Testis (tissue), 2 donors: ENCODE measurements at regions not wholly inside any gene's neighbourhood (a gene's known extent, or its start where the extent isn't known, plus 50 kb on each side); places are given as distances from the start of the nearest gene placed in this dataset.

ENCODE experiments used
- POLR2A ChIP-seq: fragments of 450-650 bp; IDR thresholded peaks from one replicate; pipeline ENCODE4 v1.6.1; 2017; ENCODE audit warnings: antibody characterized with exemption, mild to moderate bottlenecking, moderate library complexity
- TF ChIP-seq, protein P1 (sequence below), 3 experiments: fragments of 450-650 bp in 2 of 3; fragments of 200-600 bp in 1 of 3; sonication (generic) in 1 of 3; IDR thresholded peaks; one replicate each; pipeline ENCODE4 v1.5.1; 2016 to 2019; ENCODE audit warnings: antibody characterized with exemption in 3 of 3, mild to moderate bottlenecking in 2 of 3, moderate library complexity in 1 of 3

DNA sequence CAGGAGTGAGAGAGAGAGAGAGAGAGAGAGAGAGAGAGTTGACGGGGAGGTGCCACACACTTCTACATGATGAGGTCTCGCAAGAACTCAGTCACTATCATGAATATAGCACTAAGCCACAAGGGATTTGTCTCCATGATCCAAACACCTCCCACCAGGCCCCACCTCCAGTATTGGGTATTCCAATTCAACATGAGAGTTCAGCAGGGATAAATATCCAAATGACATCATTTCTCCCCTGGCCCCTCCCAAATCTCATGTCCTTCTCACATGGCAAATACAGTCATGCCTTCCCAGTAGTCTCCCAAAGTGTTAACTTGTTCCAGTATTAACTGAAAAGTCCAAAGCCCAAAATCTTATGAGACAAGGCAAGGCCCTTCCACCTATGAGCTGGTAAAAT, 330.7 kb downstream of the CDH26 start:
- TF ChIP-seq, protein P1, sequence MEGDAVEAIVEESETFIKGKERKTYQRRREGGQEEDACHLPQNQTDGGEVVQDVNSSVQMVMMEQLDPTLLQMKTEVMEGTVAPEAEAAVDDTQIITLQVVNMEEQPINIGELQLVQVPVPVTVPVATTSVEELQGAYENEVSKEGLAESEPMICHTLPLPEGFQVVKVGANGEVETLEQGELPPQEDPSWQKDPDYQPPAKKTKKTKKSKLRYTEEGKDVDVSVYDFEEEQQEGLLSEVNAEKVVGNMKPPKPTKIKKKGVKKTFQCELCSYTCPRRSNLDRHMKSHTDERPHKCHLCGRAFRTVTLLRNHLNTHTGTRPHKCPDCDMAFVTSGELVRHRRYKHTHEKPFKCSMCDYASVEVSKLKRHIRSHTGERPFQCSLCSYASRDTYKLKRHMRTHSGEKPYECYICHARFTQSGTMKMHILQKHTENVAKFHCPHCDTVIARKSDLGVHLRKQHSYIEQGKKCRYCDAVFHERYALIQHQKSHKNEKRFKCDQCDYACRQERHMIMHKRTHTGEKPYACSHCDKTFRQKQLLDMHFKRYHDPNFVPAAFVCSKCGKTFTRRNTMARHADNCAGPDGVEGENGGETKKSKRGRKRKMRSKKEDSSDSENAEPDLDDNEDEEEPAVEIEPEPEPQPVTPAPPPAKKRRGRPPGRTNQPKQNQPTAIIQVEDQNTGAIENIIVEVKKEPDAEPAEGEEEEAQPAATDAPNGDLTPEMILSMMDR (IDR thresholded peaks at IDR 0.05), result no peak
- no peak for TF ChIP-seq POLR2A
